GM13977 (cell line): ENCODE measurements at regions not wholly inside any gene's neighbourhood (a gene's known extent, or its start where the extent isn't known, plus 50 kb on each side); places are given as distances from the start of the nearest gene placed in this dataset.

ENCODE experiments used
- DNase-seq: peaks from one replicate; pipeline ENCODE4 v3.0.0; 2012; ENCODE audit warnings: low spot score
- CTCF ChIP-seq: IDR thresholded peaks from 2 replicates; pipeline ENCODE4 v1.5.1; 2012; ENCODE audit warnings: mild to moderate bottlenecking, control low read depth; ENCODE audit not compliant: insufficient read depth; ENCODE audit errors: extremely low read depth, missing control alignments
- in situ Hi-C: fragments of 300-500 bp; cut with MboI; formaldehyde crosslinking; loops from one replicate; pipeline ENCODE4 v1.12.0; 2022; ENCODE audit warnings: low sequenced_read_pairs, low pct_unique_long_range_greater_than_20kb, mixed read lengths, inconsistent platforms; ENCODE audit not compliant: unreplicated experiment

GRCh38 chr3:150348500-150348899, 59.6 kb upstream of the TSC22D2 start:
- no peak for TF ChIP-seq CTCF
- DNase-seq = no peak
- in situ Hi-C loops = no loop called here

GRCh38 chr3:150346981-150347863, 60.9 kb upstream of the TSC22D2 start:
- no peak for TF ChIP-seq CTCF
- no peak for DNase-seq
- in situ Hi-C loops = no loop called here

- no peak for TF ChIP-seq CTCF
- no peak for DNase-seq
- in situ Hi-C loops = no loop called here
Measured at GRCh38 chr3:150346266-150346665, 61.8 kb upstream of the TSC22D2 start.

GRCh38 chr3:150345021-150345538, 63.0 kb upstream of the TSC22D2 start:
- no peak for DNase-seq
- TF ChIP-seq CTCF = no peak
- in situ Hi-C loops = no loop called here

GRCh38 chr3:150344079-150344759, 63.9 kb upstream of the TSC22D2 start:
- TF ChIP-seq CTCF = no peak
- no peak for DNase-seq
- in situ Hi-C loops = no loop called here

- no peak for DNase-seq
- in situ Hi-C loops = no loop called here
- no peak for TF ChIP-seq CTCF
Measured at GRCh38 chr3:150342896-150343467, 65.1 kb upstream of the TSC22D2 start.
